ENCODE measurements at regions not wholly inside any gene's neighbourhood (a gene's known extent, or its start where the extent isn't known, plus 50 kb on each side); places are given as distances from the start of the nearest gene placed in this dataset.

DNA sequence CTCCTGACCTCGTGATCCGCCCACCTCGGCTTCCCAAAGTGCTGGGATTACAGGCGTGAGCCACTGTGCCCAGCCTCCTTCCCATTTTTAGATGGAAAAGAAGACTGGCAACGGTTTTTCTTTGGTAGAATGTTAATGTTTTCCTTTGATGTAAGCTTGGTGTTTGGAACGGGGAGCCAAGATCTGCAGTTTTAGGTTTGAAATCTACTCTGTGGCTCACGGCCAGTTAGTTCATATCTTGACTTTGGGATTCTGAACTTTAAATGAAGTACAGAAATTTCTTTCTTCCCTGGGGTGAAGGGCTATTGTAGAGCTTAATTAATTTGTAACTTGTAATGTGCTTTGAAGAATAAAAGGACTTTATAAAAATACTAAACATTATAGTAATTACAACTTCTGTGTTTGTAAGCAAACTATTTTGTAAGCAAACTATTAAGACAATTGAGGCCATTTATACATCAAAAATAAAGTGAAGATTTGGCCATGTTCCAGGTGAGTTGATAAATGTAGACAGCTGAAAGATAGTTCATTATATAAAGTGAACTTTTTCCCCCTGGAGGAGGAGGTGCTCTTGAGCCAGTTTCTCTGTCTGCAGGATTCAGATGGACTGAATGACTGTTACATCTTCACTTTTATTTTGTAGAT lies 117.1 kb upstream of the TUT7 start:
- no peak for DNase-seq

DNA sequence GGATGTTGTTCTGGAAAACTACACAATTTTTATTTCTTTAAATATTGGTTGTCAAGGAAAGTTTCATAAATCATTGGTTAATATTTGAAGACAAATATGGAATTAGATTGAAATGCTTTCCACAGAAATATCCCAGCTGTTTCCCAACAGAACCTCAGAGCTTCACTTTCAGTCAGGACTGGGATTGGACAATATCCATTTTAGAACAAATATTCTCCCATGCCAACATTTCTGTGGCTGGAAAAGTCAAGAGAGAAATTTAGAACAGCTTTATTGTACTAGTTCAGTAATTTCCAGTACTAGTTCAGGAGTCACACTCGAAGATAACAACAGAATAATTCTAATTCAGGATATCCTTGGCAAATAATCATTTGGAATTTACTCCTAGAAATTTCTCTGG lies 116.1 kb upstream of the TUT7 start:
- DNase-seq = no peak

DNA sequence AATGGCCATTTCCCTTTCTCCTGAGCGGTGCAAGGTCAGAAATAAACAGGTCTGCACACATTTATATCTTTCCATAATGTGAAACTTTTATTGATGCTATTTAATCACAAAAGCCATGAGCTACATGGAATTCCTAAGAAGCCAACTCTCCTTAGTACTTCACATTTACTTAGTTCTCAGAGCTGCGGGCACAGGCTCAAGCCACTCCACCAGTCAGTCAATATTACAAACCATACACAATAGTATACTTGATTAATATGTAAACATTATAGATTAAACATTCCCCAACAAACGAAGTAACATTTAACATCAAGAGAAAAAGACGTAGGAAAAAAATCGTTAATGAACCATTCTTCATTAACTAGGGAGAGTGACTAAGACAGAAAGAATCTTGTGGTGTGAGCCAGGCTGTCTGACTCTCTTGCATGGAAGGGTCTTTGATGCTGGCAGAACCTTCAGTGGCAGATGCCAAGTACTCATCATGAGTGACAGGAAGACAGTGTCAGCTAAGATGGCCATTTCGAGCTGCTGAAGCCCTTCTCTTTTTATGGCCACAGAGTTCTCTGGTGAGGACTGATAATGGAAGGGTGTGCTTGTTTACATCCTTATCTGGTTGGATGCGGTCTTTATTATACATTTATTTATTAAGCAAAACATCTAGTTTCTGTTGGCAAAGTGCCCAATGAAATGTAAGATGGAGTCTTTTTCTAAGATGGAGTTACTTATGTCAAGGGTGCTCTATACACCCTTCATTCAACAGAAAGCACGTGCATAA lies 115.5 kb upstream of the TUT7 start:
- no peak for DNase-seq

DNA sequence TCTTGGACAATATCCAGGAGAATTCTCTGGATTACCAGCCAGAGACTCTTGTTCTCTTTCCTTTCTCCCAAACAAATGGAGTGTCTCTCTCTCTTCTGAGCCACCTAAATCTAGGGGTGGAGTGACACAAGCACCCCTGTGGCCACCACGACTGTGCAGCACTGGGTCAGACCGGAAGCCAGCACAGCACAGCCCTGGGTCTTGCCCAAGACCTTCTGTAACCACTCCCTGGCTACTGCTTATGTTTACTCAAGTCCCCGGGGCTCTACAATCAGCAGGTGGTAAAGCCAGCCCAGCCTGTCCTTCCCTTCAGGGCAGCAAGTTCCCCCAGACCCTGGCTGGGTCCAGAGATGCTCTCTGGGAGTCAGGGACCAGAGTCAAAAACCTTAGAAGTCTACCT lies 110.0 kb upstream of the TUT7 start:
- no peak for DNase-seq

DNA sequence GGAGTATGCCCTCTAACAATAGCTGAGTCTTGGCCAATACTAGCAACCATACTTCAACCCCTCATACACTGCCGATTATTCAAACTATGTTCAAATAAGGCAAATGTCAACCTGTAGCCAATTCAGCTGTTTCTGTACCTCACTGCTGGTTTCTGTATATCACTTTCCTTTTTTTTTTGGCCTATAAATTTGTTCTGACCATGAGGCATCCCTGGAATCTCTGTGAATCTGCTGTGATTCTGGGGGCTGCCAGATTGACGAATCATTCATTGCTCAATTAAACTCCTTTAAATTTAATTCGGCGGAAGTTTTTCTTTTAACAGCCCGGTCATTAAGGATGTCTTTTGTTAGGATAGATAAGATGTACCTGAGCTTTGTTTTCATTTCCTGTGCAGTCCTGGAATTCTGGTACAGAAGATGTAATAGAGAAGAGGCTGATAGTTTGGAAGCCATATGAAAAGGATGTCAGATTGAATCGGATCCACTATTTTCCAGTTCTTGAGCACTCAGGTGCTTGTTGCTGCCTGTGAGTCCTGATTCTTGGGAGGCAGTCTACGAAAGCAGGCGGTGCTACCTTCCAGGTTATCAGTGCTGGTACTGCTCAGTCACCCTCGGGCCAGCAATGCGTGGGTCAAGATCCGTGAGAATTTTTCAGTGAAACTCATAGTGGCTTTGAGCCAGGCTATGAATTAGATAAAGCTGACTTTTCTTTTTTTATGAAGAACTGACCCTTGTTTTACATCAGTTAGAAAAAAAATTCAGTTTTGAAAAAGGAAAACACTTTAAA lies 106.2 kb upstream of the TUT7 start:
- DNase-seq = no peak

DNA sequence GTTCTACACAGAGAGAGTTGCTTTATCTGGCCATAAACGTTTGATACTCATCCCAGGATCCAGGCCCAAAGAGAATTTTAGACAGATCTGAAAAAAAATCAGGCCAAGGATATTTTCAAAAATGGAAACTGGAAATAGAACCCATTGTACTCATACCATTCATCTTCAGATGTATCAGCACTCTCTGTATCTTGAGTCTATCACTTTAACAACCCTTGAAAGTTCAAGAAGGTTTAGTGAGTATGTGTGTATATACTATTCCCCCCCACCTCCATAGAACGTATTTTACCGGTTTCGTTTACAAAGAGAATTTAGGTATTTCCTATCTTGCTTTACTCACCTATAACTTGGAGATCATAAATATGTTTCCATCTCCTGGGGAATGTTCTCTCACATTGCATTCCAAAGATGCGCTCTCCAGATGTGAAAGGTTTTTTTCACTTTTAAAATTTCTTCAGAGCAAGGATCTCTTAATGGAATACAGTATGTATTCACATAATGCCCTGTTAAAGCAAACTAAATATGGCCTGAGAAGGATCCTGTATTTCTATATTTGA lies 105.5 kb upstream of the TUT7 start:
- DNase-seq = no peak

DNA sequence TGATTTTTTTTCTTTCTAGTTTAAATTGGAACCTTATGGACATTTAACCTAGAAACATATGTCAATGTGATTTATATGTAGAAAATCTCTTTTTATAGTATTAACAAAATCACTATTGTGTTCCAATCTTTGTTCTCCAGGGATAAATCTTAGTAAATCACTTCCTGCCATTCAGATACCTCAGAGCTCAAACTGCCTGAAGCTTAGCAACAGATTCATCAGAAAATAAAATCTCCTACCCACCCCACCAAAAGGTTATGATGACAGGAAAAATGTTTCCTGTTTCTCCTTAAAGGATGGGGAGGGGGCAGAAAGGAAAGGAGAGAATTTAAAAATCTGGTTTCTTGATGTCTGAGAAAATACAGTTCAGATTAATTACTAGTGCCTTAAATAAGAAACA lies 105.0 kb upstream of the TUT7 start:
- no peak for DNase-seq

DNA sequence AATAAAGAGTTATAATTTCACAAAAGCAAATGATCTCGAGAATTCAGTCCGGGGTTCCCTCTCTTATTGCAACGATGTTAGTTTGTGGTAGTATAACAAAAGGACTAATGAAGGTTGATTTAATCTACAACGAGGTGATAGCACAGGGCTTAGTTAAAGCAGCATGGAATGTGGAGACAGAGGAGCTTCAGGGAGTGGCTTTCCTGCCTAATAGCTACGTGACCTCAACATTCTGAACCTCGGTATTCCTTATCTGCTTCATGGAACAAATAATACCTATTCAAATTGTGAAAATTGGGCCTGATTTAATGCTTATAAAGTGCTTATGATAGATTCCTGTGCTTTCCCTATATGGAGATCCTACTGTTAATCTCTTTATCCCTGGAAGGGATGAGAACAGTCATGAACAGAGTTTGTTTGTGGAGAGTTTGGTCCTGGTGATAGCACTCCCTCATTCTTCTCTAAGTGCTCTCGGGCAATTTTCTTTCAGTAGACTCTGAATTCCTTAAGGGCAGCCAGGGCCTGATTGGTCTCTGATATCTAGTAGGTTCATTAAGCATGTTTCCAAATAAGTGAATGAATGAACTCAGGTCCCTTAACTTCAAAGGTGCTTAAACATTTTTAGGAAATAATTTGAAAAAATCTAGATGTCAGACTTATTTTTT lies 104.1 kb upstream of the TUT7 start:
- DNase-seq = no peak

DNA sequence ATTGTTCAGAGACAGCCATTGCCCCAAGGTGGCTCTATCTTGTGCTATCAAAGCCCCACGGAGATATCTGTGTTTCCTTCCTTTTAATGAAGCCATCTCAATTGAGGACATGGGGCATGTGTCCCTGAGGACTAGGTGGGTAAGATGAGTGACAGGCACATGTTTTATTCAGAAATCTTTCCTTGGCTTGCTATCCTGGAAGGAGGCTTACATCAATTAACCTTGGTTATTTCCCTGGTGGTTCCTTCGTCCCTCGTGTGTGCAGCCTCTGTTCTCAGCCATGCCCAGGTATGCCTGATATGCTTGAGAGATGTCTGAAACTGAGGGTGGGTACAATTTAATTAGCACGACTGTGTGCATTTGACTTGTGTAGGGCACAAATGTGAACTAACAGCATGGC lies 102.2 kb upstream of the TUT7 start:
- no peak for DNase-seq

DNA sequence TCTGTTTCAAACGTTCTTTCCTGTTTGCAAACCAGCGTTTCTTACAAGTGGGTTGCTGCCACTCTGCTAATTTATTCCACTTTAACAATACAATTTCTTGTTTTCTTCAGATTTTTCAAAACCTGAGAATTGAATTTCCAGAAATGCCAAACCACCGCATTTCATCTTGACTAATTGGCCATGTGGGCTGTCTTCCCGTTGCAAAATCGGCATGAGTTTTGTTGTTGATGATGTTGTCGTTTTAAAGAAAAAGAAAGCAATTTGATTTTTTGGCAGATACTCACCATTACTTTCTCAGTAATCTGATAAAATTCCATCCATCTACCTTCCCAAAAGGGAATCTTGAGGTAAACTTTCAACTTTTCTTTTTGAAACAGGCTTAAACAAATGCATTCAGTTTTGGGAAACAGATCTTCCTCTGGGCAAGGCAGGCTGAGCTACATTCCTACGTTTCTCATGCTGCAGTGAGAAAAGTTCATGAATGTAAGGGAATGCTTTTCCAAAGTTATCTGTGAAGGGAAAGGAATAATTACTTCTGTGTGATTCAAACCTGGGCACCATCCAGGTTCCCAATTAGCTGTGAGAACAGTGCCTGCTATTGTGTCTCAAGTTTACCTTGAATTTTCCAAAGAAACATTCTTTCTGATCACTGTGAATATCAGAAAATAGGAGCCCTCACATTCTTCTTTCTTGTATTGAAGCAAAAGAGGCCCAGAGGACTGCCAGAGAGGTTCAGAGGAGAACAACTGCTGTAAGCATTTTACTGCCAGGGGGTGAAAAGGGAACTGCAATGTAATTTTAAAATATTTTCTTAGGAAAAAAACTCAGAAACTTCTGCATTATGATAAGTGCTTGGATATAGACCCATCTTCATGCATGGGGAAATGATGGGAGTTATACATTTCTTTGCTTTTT lies 100.7 kb upstream of the TUT7 start:
- DNase-seq = peak in 1 of 3 donors; percentile 6

DNA sequence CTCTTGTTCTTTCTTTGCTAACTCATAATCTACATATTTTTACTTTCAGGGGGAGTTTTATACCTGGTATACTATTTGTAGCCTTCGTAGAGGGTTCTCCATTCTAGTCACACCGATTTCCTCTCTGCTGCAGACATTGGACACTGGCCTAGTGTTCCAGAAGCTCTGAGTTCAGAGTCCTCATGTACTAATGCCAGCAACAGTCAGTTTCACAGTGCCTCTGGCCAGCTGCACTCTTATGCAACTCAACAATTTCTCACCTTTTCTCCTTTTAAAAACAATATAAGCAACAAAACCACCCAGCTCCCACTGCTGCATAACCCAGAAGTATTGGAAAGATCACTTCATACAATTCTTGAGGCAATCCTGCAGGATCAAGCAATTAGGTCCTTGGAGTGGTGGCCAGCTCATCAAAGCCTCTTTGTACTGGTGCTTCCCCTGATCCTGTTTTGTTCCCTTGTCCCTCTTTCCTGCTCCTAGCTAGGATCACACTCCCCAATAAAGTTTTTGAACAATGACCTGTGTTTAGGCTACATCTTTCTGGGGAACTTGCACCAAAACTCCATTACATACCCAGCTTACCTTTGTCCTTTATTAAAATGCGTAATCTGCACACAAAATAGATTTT lies 98.1 kb upstream of the TUT7 start:
- no peak for DNase-seq

DNA sequence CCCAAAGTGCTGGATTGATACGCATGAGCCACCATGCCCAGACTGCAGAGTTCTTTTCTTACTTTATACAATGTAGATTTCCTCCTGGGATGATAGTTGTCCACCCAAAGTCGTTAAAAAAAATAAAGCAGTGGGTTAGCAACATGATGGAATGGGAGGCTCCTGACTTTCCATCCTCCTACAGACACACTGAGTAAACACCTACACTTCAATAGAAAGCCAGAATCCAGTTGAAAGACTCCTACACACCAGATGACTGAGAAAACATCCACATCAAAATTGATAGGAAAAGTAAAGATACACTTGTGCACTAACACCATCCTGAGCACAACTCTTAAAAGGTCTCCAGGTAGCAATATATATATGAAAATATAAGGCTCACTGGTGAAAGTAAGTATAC lies 95.0 kb upstream of the TUT7 start:
- DNase-seq = no peak

DNA sequence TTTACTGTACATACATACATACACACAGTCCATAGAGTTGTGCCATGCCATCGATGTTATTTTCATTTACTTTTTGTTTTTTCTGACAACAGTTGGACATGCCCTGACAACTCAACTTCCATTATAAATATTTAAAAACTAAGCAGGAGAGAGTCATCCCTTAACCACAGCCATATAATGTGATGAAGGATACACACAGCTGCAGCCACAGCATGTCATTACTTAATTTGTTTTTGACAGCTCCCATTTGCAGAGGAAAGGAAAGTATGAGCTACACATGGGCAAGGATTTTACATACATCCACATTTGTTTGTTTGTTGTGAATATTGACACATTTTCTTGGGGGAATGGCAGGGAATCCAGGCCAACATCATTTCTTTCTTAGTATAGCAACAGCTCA lies 91.5 kb upstream of the TUT7 start:
- no peak for DNase-seq

DNA sequence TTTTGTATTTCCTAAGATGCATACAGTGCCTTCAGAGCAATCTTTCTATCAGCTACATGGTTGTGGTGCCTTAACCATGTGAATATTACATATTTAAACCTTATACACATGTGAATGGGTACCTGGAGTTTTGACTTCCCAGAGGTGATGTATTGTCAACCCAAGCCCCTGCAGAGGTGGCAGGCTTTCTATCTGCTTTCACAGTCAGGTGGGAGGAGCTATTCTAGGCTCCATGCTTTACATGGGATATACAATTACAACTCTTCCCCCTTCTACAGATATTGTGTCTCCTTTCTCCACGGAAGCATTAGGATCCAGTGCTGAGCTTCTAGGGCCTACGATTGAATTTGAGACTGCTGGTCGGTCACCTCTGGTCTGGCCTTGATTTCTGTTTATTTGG lies 89.8 kb upstream of the TUT7 start:
- no peak for DNase-seq

DNA sequence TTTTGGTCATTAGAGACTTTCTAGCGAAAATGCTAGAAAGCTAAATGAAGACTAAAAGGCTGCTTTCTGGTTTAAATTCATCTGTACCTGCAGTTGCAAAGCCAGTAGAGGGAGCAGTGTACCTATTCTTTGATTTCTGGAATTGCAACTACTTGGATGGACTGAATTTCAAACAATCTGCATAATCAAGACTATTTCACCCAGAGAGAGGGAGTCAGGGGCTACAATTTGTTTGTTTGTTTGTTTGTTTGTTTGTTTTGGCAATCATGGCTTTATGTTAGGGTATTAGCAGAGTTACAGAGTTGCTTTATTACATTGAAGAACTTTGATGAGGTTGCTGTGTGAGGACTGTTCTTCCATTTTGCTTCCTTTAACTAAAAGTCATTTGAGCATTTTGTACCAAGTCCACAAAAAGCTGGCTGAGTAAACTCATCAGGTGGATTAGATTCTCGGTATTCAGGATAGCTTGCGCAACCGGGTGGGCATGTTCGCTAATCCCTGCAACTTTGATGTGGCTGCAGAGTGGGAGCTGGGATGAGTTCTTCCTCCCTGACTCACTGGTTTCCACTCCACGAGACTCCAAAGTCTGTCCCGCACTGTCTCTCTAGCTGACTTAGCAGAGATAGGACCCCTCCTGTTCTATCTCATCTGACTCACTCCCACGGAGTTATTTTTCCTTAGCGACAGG lies 80.0 kb upstream of the TUT7 start:
- peak; percentile 56 to 73 (median 57) for DNase-seq

DNA sequence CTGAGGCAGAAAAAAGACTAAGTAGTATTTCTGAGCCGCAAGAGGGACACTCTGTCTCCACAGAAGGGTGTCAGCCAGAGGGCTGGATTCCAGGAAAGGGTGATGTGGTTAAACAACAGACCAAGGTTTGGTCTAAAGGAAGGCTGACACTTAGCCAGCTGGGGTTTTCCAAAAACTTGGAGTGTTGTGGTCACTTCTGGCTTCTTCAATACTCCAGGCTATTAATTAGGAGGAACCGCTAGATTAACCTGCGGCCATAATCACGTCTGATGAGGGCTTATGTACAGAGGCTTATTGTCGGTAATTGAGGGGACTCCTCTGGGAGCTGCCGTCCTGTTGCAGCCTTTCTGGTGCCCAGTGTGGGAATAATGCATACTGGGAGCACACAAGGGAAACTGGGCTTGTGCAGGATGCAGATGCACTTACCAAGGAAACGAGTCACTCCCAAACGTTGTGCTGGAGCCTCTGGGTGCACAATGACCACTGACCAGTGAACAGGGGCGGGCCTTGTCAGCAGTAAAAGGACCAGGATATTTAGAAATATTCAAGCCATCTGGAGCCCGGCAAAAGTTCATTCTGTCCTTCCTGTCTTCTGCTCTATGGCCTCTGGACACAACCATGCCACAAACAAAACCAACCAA lies 70.2 kb upstream of the TUT7 start:
- no peak for DNase-seq

DNA sequence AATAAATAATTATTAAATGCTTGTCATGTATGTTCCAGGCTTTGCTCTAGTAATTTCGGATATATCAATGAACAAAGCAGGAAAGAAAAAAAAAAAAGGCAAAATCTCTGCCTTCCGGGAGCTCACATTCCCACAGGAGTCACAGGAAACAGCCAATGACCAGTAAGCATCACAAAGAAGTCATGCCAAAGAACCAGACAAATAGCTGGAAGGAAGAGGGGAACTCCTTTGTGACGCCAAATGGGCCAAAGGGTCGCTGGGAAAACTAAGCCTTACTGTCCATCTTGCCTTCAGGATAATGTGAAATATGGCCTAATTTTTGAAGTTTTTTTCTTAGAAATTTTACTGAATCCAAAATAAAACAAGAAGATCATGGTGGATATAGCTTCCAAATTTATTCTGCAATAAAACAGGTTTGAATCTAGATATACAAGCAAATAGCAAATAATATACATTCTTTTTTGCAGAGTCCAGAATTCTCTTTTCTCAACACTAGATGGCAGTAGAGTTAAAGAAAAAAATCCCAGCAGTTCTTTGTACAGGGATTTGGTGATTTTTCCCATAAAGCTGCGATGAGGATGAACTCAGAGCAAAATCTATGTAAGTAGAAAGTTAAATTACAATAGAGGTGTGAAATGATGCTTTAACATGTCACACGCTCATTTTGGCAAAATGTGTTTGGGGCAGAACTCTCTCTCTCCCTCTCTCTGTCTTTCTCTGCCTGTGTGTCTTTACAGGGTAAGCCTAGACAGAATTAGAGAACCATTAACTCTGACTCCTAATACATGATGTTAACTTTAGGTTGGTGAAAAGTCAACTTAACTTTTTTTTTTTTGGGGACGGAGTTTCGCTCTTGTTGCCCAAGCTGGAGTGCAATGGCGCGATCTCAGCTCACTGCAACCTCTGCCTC lies 60.0 kb upstream of the TUT7 start:
- peak; percentile 29 to 67 (median 42) for DNase-seq

DNA sequence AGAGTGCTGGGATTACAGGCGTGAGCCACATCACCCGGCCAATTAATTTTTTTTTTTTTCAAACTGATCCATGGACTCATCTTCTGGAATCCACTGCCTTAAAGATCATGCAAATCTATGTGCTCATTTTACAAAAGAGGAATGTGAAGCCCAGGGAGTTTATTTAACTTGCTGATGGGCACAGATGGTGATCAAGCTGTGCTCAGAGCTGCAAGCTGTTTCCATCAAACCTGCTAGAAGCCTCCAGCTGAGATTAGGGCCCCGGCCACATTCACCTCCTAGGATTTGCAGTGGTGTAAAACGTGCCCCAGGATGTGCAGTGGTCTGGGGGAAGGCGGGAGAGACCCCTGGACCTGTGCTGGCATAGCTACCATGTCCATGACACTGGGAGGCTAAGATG lies 56.1 kb upstream of the TUT7 start:
- DNase-seq = no peak

DNA sequence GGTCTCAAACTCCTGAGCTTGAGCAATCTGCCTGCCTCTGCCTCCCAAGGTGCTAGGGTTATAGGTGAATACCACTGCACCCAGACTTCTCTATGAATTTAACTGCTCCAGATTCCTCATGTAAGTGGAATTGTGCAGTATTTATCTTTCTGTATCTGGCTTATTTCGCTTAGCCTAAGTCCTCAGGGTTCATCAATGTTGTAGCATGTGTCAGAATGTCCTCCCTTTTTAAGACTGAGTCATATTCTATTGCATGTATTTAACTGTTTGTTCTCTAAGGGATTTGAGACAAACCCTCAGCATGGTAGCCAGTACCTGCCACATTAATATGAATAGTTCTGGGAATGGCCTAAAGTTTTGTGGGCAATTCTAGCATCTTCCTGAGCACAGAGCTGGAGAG lies 53.9 kb upstream of the TUT7 start:
- DNase-seq = no peak

Measured in suppressor macrophage treated with lipopolysaccharide for 1 hour (primary cell).